Progenitor cell of endocrine pancreas (in vitro differentiated cells): ENCODE measurements at regions not wholly inside any gene's neighbourhood (a gene's known extent, or its start where the extent isn't known, plus 50 kb on each side); places are given as distances from the start of the nearest gene placed in this dataset.

Source experiments
- DNase-seq: peaks from one replicate; pipeline ENCODE4 v3.0.0; 2021; ENCODE audit warnings: low spot score; ENCODE audit not compliant: unreplicated experiment
- H3K27ac Mint-ChIP-seq: 2 replicates; pipeline ENCODE4 v1.8.0; 2021; ENCODE audit warnings: mild to moderate bottlenecking, moderate library complexity, mixed read lengths
- H3K27me3 Mint-ChIP-seq: 2 replicates; pipeline ENCODE4 v1.8.0; 2021; ENCODE audit warnings: mixed read lengths
- H3K36me3 Mint-ChIP-seq: 2 replicates; pipeline ENCODE4 v1.8.0; 2022; ENCODE audit warnings: mixed read lengths; ENCODE audit not compliant: insufficient read depth
- H3K4me1 Mint-ChIP-seq: 2 replicates; pipeline ENCODE4 v1.8.0; 2021; ENCODE audit warnings: low read depth, mixed read lengths
- H3K4me3 Mint-ChIP-seq: 2 replicates; pipeline ENCODE4 v1.8.0; 2021; ENCODE audit warnings: low read depth, mild to moderate bottlenecking, moderate library complexity, mixed read lengths
- H3K9me3 Mint-ChIP-seq: 2 replicates; pipeline ENCODE4 v1.8.0; 2021; ENCODE audit warnings: low read depth, mixed read lengths
- CTCF ChIP-seq: fragments of 200-600 bp; sonication (generic); IDR thresholded peaks from one replicate; pipeline ENCODE4 v1.5.0; 2021; ENCODE audit warnings: antibody characterized with exemption, mild to moderate bottlenecking; ENCODE audit not compliant: unreplicated experiment

DNA sequence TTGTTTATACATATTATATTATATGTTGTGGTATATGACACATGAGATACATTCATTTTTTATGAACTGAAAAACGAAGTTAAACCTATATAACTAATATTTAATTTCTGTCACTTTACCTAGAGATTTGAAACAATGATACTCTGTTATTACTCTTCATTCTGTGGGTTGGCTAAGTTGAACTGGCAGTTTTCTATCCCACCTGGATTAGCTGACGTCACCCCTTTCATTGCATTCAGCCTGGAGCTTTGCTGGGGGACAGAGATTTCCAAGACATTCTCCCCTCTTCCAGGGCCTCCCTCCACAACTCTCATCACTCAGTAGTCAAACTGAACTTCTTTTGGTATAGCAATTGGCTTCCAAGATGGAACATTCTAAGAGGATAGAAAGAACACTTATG, 309.2 kb upstream of the SATB1 start:
- TF ChIP-seq CTCF, result no peak
- H3K27me3 Mint-ChIP-seq, result peaks cover 3% of the 10 kb centered on the region
- H3K27ac Mint-ChIP-seq, result no peak overlapping the region
- H3K4me3 Mint-ChIP-seq, result no peak overlapping the region
- DNase-seq, result no peak
- H3K4me1 Mint-ChIP-seq, result peaks cover 7% of the 10 kb centered on the region
- no peaks in the 10 kb centered on the region for H3K9me3 Mint-ChIP-seq
- H3K36me3 Mint-ChIP-seq, result no peaks in the 10 kb centered on the region

GRCh38 chr3:18732474-18732873, 307.3 kb upstream of the SATB1 start:
- no peak for DNase-seq
- no peak overlapping the region for H3K4me3 Mint-ChIP-seq
- H3K27ac Mint-ChIP-seq, result no peak overlapping the region
- no peaks in the 10 kb centered on the region for H3K36me3 Mint-ChIP-seq
- peaks cover 7% of the 10 kb centered on the region for H3K4me1 Mint-ChIP-seq
- H3K9me3 Mint-ChIP-seq, result no peaks in the 10 kb centered on the region
- H3K27me3 Mint-ChIP-seq, result peaks cover 3% of the 10 kb centered on the region
- TF ChIP-seq CTCF, result no peak

DNA sequence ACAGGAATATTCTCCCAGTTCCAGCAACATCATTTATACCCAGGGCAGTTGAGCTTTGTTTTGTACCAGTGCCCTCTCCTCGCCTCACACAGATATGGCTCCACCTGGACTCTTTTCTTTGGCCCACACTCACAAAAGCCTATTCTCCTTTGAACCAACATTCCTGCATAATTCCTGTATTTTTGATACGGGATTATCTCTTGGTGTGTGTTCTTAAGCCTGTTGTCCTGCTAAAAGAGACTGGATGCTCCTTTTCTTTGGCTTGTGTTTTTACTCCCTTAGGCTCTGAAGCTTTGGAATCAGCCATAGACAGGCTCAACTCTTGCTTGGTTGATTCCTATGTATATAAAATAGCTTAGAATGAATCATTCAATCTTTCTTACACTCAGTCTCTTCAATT, 305.4 kb upstream of the SATB1 start:
- Mint-ChIP-seq H3K9me3 (no peaks in the 10 kb centered on the region), H3K27ac (no peak overlapping the region), H3K27me3 (peaks cover 3% of the 10 kb centered on the region), H3K4me3 (no peak overlapping the region), H3K36me3 (no peaks in the 10 kb centered on the region), H3K4me1 (peaks cover 7% of the 10 kb centered on the region)
- no peak for DNase-seq
- TF ChIP-seq CTCF, result no peak

DNA sequence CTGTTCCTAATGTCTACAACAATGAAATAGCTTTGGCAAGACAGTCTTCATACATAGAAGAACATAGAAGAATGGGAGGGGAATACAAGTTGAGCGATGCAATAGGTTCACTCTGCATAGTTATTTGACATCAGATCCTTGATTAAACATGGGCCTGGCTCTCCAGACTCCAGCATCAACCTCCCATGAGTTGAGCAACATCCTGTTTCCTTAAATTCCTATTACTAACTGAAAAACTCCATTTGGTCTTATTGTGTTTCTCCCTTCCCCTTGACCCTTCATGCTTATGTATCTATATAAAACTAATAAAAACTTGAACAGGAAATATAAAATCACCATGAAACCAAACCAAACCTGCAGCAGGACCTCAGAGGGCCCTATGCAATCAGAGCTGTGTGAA, 304.5 kb upstream of the SATB1 start:
- Mint-ChIP-seq H3K27me3 (peaks cover 3% of the 10 kb centered on the region), H3K4me3 (no peak overlapping the region), H3K27ac (no peak overlapping the region), H3K4me1 (peaks cover 11% of the 10 kb centered on the region), H3K36me3 (no peaks in the 10 kb centered on the region), H3K9me3 (no peaks in the 10 kb centered on the region)
- no peak for DNase-seq
- TF ChIP-seq CTCF, result no peak

DNA sequence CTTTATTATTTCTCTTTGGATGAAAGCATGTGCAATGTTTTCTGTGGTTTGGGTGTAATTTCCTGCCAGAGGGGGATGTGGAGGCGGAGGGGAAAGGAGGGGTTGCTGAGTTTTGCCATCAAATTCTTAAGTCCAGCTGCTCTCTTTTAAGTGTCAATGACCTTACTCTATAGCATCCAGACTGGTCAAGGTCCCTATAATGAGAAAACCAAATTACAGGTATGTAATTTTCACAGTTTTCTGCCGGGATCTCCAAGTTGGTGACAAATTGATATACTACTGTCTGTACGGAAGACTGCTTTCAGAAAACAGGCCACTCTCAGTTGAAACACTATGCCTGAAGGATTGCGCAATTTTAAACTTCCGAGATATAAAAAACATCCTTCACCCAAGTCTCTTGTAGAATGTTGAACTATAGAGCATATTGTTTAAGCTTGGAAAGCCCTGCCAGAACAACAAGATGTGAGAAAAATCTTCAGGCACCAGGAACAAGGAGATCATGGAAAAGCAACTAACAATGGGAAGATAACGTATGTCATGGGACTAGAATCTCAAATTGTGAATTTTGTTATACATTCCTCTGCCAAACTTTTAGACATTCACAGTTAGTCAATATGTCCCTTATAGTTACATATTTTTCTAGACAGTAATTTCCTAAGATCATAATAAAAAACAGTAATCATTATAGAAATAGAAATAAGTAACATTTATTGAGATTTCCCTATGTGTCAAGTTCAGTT, 300.7 kb upstream of the SATB1 start:
- TF ChIP-seq CTCF, result no peak
- H3K36me3 Mint-ChIP-seq, result no peaks in the 10 kb centered on the region
- peaks cover 3% of the 10 kb centered on the region for H3K27me3 Mint-ChIP-seq
- H3K27ac Mint-ChIP-seq, result no peak overlapping the region
- H3K4me3 Mint-ChIP-seq, result no peak overlapping the region
- no peaks in the 10 kb centered on the region for H3K9me3 Mint-ChIP-seq
- no peak for DNase-seq
- H3K4me1 Mint-ChIP-seq, result peaks cover 9% of the 10 kb centered on the region
